Fibroblast of mammary gland (primary cell): ENCODE measurements at regions not wholly inside any gene's neighbourhood (a gene's known extent, or its start where the extent isn't known, plus 50 kb on each side); places are given as distances from the start of the nearest gene placed in this dataset.

Experiments
- DNase-seq: peaks from one replicate; pipeline ENCODE4 v3.0.0-alpha.2; 2010; ENCODE audit warnings: low read depth
- H3K4me3 ChIP-seq: 2 replicates; pipeline ENCODE4 v1.5.1; 2011; ENCODE audit warnings: low read depth, mild to moderate bottlenecking, low read length, moderate library complexity; ENCODE audit not compliant: control insufficient read depth
- CTCF ChIP-seq: conservative IDR thresholded peaks from 2 replicates; pipeline ENCODE4 v1.5.1; 2011; ENCODE audit warnings: low read depth, low read length, inconsistent platforms; ENCODE audit not compliant: control insufficient read depth, insufficient read depth

GRCh38 chr2:194320520-194320919 is 1336.5 kb upstream of the SLC39A10 start:
- no peak for TF ChIP-seq CTCF
- DNase-seq = no peak
- H3K4me3 ChIP-seq = no peak overlapping the region

GRCh38 chr2:194319222-194319992 is 1337.6 kb upstream of the SLC39A10 start:
- no peak for TF ChIP-seq CTCF

GRCh38 chr2:194314042-194314441 is 1343.0 kb upstream of the SLC39A10 start:
- TF ChIP-seq CTCF = no peak
- no peak for DNase-seq
- H3K4me3 ChIP-seq = no peak overlapping the region

More at GRCh38 chr2:194319222-194319992, 1337.6 kb upstream of the SLC39A10 start:
- H3K4me3 ChIP-seq = no peak overlapping the region
- DNase-seq = no peak

GRCh38 chr2:194304191-194304590 is 1352.8 kb upstream of the SLC39A10 start:
- H3K4me3 ChIP-seq = no peak overlapping the region
- TF ChIP-seq CTCF = no peak
- no peak for DNase-seq

- TF ChIP-seq CTCF = no peak
- DNase-seq = no peak
- no peak overlapping the region for H3K4me3 ChIP-seq
Measured at GRCh38 chr2:194301946-194302345, 1355.1 kb upstream of the SLC39A10 start.

- no peak for DNase-seq
- no peak overlapping the region for H3K4me3 ChIP-seq
- TF ChIP-seq CTCF = no peak
Measured at GRCh38 chr2:194294156-194294555, 1362.9 kb upstream of the SLC39A10 start.
